HEK293 (cell line): ENCODE measurements at regions not wholly inside any gene's neighbourhood (a gene's known extent, or its start where the extent isn't known, plus 50 kb on each side); places are given as distances from the start of the nearest gene placed in this dataset.

Experiments
- SP2 ChIP-seq: fragments of 450-650 bp; formaldehyde crosslinking; IDR thresholded peaks from 2 replicates; pipeline ENCODE4 v1.5.1; 2016; ENCODE audit warnings: missing biosample characterization, missing genetic modification characterization
- TCF7L2 ChIP-seq: IDR thresholded peaks from 2 replicates; pipeline ENCODE4 v1.6.1; 2011; ENCODE audit warnings: low read depth, mild to moderate bottlenecking, inconsistent platforms, low read length, moderate library complexity, borderline replicate concordance
- YY1 ChIP-seq: fragments of 450-650 bp; formaldehyde crosslinking; IDR thresholded peaks from 2 replicates; pipeline ENCODE4 v1.5.1; 2018; ENCODE audit warnings: missing biosample characterization, missing genetic modification characterization
- ZFP3 ChIP-seq: fragments of 450-650 bp; formaldehyde crosslinking; IDR thresholded peaks from 2 replicates; pipeline ENCODE4 v1.5.1; 2016; ENCODE audit warnings: low read depth, missing biosample characterization, missing genetic modification characterization
- ZNF175 ChIP-seq: fragments of 450-650 bp; formaldehyde crosslinking; IDR thresholded peaks from 2 replicates; pipeline ENCODE4 v1.5.1; 2016; ENCODE audit warnings: missing biosample characterization, missing genetic modification characterization
- ZNF311 ChIP-seq: fragments of 450-650 bp; formaldehyde crosslinking; IDR thresholded peaks from 2 replicates; pipeline ENCODE4 v1.5.1; 2017; ENCODE audit warnings: missing biosample characterization, missing genetic modification characterization, borderline replicate concordance
- ZNF701 ChIP-seq: fragments of 450-650 bp; formaldehyde crosslinking; IDR thresholded peaks from 2 replicates; pipeline ENCODE4 v1.5.1; 2016; ENCODE audit warnings: missing biosample characterization, missing genetic modification characterization
- TF ChIP-seq, protein P1 (sequence below): fragments of 450-650 bp; formaldehyde crosslinking; IDR thresholded peaks from 2 replicates; pipeline ENCODE4 v1.5.1; 2016; ENCODE audit warnings: missing biosample characterization, missing genetic modification characterization
- TF ChIP-seq, protein P2 (sequence below): fragments of 450-650 bp; formaldehyde crosslinking; IDR thresholded peaks from 2 replicates; pipeline ENCODE4 v1.5.1; 2016; ENCODE audit warnings: missing biosample characterization, missing genetic modification characterization

DNA sequence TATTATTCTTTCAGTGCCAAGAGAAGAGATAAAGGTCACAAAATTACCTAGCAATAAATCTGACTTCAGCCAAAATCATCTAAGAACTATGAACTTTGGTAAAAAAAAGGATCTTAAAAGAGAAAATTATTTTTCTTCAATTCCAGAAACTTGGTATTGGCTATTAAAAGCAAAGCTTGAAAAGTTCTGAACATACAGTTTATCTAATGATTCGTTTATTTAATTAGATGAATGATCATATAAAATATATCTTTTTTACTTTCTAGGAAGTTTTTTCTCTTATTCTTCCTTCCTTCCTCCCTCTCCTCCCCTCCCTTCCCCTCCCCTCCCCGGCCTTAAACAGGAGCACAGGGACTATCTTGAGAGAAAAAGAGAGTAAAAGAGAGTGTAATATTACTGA, 536.1 kb downstream of the SOX11 start:
- TF ChIP-seq, protein P1, sequence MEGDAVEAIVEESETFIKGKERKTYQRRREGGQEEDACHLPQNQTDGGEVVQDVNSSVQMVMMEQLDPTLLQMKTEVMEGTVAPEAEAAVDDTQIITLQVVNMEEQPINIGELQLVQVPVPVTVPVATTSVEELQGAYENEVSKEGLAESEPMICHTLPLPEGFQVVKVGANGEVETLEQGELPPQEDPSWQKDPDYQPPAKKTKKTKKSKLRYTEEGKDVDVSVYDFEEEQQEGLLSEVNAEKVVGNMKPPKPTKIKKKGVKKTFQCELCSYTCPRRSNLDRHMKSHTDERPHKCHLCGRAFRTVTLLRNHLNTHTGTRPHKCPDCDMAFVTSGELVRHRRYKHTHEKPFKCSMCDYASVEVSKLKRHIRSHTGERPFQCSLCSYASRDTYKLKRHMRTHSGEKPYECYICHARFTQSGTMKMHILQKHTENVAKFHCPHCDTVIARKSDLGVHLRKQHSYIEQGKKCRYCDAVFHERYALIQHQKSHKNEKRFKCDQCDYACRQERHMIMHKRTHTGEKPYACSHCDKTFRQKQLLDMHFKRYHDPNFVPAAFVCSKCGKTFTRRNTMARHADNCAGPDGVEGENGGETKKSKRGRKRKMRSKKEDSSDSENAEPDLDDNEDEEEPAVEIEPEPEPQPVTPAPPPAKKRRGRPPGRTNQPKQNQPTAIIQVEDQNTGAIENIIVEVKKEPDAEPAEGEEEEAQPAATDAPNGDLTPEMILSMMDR = no peak
- TF ChIP-seq TCF7L2 (no peak), YY1 (no peak), ZNF701 (tag by site-specific recombination) (no peak), ZNF175 (no peak), ZNF311 (tag by site-specific recombination) (no peak), ZFP3 (tag by site-specific recombination) (no peak), SP2 (no peak)
- TF ChIP-seq, protein P2, sequence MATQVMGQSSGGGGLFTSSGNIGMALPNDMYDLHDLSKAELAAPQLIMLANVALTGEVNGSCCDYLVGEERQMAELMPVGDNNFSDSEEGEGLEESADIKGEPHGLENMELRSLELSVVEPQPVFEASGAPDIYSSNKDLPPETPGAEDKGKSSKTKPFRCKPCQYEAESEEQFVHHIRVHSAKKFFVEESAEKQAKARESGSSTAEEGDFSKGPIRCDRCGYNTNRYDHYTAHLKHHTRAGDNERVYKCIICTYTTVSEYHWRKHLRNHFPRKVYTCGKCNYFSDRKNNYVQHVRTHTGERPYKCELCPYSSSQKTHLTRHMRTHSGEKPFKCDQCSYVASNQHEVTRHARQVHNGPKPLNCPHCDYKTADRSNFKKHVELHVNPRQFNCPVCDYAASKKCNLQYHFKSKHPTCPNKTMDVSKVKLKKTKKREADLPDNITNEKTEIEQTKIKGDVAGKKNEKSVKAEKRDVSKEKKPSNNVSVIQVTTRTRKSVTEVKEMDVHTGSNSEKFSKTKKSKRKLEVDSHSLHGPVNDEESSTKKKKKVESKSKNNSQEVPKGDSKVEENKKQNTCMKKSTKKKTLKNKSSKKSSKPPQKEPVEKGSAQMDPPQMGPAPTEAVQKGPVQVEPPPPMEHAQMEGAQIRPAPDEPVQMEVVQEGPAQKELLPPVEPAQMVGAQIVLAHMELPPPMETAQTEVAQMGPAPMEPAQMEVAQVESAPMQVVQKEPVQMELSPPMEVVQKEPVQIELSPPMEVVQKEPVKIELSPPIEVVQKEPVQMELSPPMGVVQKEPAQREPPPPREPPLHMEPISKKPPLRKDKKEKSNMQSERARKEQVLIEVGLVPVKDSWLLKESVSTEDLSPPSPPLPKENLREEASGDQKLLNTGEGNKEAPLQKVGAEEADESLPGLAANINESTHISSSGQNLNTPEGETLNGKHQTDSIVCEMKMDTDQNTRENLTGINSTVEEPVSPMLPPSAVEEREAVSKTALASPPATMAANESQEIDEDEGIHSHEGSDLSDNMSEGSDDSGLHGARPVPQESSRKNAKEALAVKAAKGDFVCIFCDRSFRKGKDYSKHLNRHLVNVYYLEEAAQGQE (tag by site-specific recombination) = no peak
